ENCODE measurements at regions not wholly inside any gene's neighbourhood (a gene's known extent, or its start where the extent isn't known, plus 50 kb on each side); places are given as distances from the start of the nearest gene placed in this dataset.

GRCh38 chr14:34368115-34368970 is 93.7 kb downstream of the SPTSSA start (continued):
- TF ChIP-seq SMAD9 (CRISPR knock-in tag; IDR thresholded peaks at IDR 0.05) (no peak), GLMP (CRISPR knock-in tag; IDR thresholded peaks at IDR 0.05; ENCODE audit: borderline replicate concordance) (no peak), ZNF207 (IDR thresholded peaks at IDR 0.05; ENCODE audit: borderline replicate concordance) (no peak), E2F2 (CRISPR knock-in tag; IDR thresholded peaks at IDR 0.05; ENCODE audit: borderline replicate concordance) (no peak), FOXM1 (CRISPR knock-in tag; IDR thresholded peaks at IDR 0.05) (no peak), AKNA (CRISPR knock-in tag; IDR thresholded peaks at IDR 0.05; ENCODE audit: borderline replicate concordance) (no peak), TGIF2 (CRISPR knock-in tag; IDR thresholded peaks at IDR 0.05) (0 out of 2 replicates have a peak, but pooled peaks have one; percentile 51), ZNF143 (CRISPR knock-in tag; IDR thresholded peaks at IDR 0.05) (no peak), BATF2 (CRISPR knock-in tag; IDR thresholded peaks at IDR 0.05) (no peak), ZNF34 (CRISPR knock-in tag; IDR thresholded peaks at IDR 0.05; ENCODE audit: borderline replicate concordance) (no peak; the same call in 1 of the 2 replicates), ARID5B (CRISPR knock-in tag; IDR thresholded peaks at IDR 0.05) (peak; percentile 88), ZSCAN20 (CRISPR knock-in tag; IDR thresholded peaks at IDR 0.05; ENCODE audit: borderline replicate concordance) (no peak)

Measured in HepG2 (cell line).